ENCODE measurements at regions not wholly inside any gene's neighbourhood (a gene's known extent, or its start where the extent isn't known, plus 50 kb on each side); places are given as distances from the start of the nearest gene placed in this dataset.

DNA sequence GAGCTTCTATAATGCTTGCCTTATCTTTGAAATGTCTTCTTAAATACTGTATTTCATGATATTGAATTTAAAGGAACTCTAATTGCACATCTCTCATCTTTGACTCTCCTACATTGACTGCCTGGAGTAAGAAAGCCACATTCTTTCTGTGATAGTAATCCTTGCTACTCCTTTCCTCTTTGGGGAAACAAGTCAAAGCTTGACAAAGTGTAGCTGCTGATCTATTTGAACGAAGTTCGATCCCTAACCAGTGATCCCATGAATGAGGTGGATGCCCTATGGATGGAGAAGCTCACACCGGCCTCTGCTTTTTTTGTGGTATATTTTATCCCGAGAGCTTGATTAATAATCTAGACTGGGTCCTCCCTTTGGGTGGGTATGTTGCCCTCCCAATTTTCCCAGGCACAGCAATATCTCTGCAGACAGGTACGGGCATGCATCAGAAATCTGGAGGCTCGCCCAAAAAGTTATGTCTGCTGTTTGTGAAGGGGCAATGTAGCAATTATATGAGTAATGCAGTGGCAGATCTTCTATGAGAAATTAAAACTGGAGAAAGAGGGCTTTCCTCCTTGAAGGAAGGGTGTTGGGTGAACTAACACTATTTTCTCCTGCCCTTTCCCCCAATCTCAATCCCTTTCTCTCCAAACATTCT is 163.0 kb upstream of the FRMD6 start:
- DNase-seq (ENCODE audit: insufficient read length, low spot score) (no peak), FAIRE-seq (no peak)
- TF ChIP-seq TAF1 (IDR thresholded peaks at IDR 0.05; ENCODE audit: low read depth, low read length) (no peak), POU2F2 (IDR thresholded peaks at IDR 0.05; ENCODE audit: low read depth, low read length) (no peak), SPI1 (IDR thresholded peaks at IDR 0.05; ENCODE audit: low read depth, low read length) (no peak), POLR2AphosphoS5 (IDR thresholded peaks at IDR 0.05; ENCODE audit: low read depth, low read length) (no peak), POLR2A (IDR thresholded peaks at IDR 0.05; ENCODE audit: low read depth, low read length) (no peak), PAX5 (IDR thresholded peaks at IDR 0.05; ENCODE audit: insufficient read depth, low read length, severe bottlenecking) (no peak)

GRCh38 chr14:51490205-51490604 is 161.5 kb upstream of the FRMD6 start:
- no peak for DNase-seq (ENCODE audit: insufficient read length, low spot score)
- TF ChIP-seq POU2F2 (IDR thresholded peaks at IDR 0.05; ENCODE audit: low read depth, low read length), result no peak
- TF ChIP-seq PAX5 (IDR thresholded peaks at IDR 0.05; ENCODE audit: insufficient read depth, low read length, severe bottlenecking), result no peak
- no peak for TF ChIP-seq POLR2AphosphoS5 (IDR thresholded peaks at IDR 0.05; ENCODE audit: low read depth, low read length)
- no peak for TF ChIP-seq SPI1 (IDR thresholded peaks at IDR 0.05; ENCODE audit: low read depth, low read length)
- TF ChIP-seq POLR2A (IDR thresholded peaks at IDR 0.05; ENCODE audit: low read depth, low read length), result no peak
- no peak for TF ChIP-seq TAF1 (IDR thresholded peaks at IDR 0.05; ENCODE audit: low read depth, low read length)
- FAIRE-seq, result no peak

GRCh38 chr14:51491036-51491545 is 160.6 kb upstream of the FRMD6 start:
- DNase-seq (ENCODE audit: insufficient read length, low spot score) (no peak), FAIRE-seq (no peak)
- TF ChIP-seq POU2F2 (IDR thresholded peaks at IDR 0.05; ENCODE audit: low read depth, low read length), result no peak
- no peak for TF ChIP-seq POLR2AphosphoS5 (IDR thresholded peaks at IDR 0.05; ENCODE audit: low read depth, low read length)
- TF ChIP-seq PAX5 (IDR thresholded peaks at IDR 0.05; ENCODE audit: insufficient read depth, low read length, severe bottlenecking), result no peak
- TF ChIP-seq TAF1 (IDR thresholded peaks at IDR 0.05; ENCODE audit: low read depth, low read length), result no peak
- TF ChIP-seq POLR2A (IDR thresholded peaks at IDR 0.05; ENCODE audit: low read depth, low read length), result no peak
- TF ChIP-seq SPI1 (IDR thresholded peaks at IDR 0.05; ENCODE audit: low read depth, low read length), result no peak

DNA sequence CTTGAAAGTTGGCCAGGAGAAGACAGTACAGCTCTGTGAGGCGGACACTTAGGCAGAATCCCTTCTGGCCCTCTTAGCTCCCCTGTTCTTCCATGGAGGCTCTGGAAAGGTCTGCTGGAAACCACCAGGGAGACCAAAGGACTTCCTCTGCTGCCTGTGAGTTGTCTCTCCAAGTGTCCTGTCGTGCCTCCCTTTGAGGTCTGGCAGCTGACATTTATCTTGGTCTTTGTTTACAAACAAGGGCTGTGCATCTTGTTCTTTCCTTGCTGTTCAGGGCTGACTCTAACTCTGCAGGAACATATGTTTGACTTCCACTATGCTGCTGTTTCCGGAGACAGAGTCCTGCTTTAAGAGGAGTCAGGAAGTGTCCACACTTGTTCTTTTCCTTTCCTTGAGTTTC is 159.9 kb upstream of the FRMD6 start:
- DNase-seq (ENCODE audit: insufficient read length, low spot score) (no peak), FAIRE-seq (no peak)
- no peak for TF ChIP-seq PAX5 (IDR thresholded peaks at IDR 0.05; ENCODE audit: insufficient read depth, low read length, severe bottlenecking)
- TF ChIP-seq TAF1 (IDR thresholded peaks at IDR 0.05; ENCODE audit: low read depth, low read length), result no peak
- no peak for TF ChIP-seq POLR2A (IDR thresholded peaks at IDR 0.05; ENCODE audit: low read depth, low read length)
- no peak for TF ChIP-seq SPI1 (IDR thresholded peaks at IDR 0.05; ENCODE audit: low read depth, low read length)
- no peak for TF ChIP-seq POU2F2 (IDR thresholded peaks at IDR 0.05; ENCODE audit: low read depth, low read length)
- no peak for TF ChIP-seq POLR2AphosphoS5 (IDR thresholded peaks at IDR 0.05; ENCODE audit: low read depth, low read length)

DNA sequence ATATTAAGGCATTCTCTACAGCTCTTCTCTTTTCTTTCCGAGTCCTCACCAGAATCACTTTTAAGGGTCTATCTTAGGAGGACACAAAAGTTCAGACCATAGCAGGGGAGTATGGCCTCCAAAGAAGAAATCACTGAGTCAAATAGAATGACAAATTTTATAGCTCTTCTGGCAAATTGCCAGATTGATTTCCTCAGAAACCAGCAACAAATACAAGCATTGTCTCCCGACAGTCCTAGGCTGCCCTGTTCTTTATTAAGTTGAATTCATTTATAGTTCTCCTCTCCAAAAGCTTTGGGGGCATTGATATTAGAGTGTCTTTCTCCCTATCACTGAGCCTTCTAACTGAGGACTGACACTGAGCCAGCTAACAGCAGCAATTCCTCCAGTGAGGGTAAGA is 156.4 kb upstream of the FRMD6 start:
- FAIRE-seq, result no peak
- TF ChIP-seq SPI1 (IDR thresholded peaks at IDR 0.05; ENCODE audit: low read depth, low read length) (no peak), POLR2A (IDR thresholded peaks at IDR 0.05; ENCODE audit: low read depth, low read length) (no peak), PAX5 (IDR thresholded peaks at IDR 0.05; ENCODE audit: insufficient read depth, low read length, severe bottlenecking) (no peak), POLR2AphosphoS5 (IDR thresholded peaks at IDR 0.05; ENCODE audit: low read depth, low read length) (no peak), TAF1 (IDR thresholded peaks at IDR 0.05; ENCODE audit: low read depth, low read length) (no peak), POU2F2 (IDR thresholded peaks at IDR 0.05; ENCODE audit: low read depth, low read length) (no peak)
- DNase-seq (ENCODE audit: insufficient read length, low spot score), result no peak

- DNase-seq (ENCODE audit: insufficient read length, low spot score) (no peak), FAIRE-seq (no peak)
- no peak for TF ChIP-seq TAF1 (IDR thresholded peaks at IDR 0.05; ENCODE audit: low read depth, low read length)
- no peak for TF ChIP-seq PAX5 (IDR thresholded peaks at IDR 0.05; ENCODE audit: insufficient read depth, low read length, severe bottlenecking)
- no peak for TF ChIP-seq POLR2AphosphoS5 (IDR thresholded peaks at IDR 0.05; ENCODE audit: low read depth, low read length)
- no peak for TF ChIP-seq SPI1 (IDR thresholded peaks at IDR 0.05; ENCODE audit: low read depth, low read length)
Observed at GRCh38 chr14:51498411-51499227, 153.1 kb upstream of the FRMD6 start.

DNA sequence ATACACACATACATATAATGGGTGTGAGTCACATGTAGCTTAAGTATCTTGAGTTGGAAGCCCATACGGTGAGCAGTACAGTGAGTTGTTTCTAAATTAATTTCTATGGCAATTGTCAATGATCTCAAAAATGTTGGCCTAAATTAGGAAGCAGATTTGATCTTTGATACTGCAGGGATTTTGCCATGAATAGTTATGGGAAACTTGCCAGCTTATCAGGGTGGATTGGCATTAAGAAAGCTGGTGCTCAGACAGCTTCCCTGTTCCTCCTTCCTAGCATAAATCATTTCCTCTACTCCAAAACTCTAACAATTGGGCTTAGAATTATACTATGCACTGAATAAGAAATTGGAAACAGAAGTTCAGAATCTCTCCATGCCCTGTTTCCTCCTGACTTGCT is 150.9 kb upstream of the FRMD6 start:
- FAIRE-seq, result no peak
- no peak for TF ChIP-seq TAF1 (IDR thresholded peaks at IDR 0.05; ENCODE audit: low read depth, low read length)
- TF ChIP-seq POU2F2 (IDR thresholded peaks at IDR 0.05; ENCODE audit: low read depth, low read length), result no peak
- no peak for TF ChIP-seq PAX5 (IDR thresholded peaks at IDR 0.05; ENCODE audit: insufficient read depth, low read length, severe bottlenecking)
- TF ChIP-seq POLR2AphosphoS5 (IDR thresholded peaks at IDR 0.05; ENCODE audit: low read depth, low read length), result no peak
- TF ChIP-seq POLR2A (IDR thresholded peaks at IDR 0.05; ENCODE audit: low read depth, low read length), result no peak
- TF ChIP-seq SPI1 (IDR thresholded peaks at IDR 0.05; ENCODE audit: low read depth, low read length), result no peak
- DNase-seq (ENCODE audit: insufficient read length, low spot score), result no peak

DNA sequence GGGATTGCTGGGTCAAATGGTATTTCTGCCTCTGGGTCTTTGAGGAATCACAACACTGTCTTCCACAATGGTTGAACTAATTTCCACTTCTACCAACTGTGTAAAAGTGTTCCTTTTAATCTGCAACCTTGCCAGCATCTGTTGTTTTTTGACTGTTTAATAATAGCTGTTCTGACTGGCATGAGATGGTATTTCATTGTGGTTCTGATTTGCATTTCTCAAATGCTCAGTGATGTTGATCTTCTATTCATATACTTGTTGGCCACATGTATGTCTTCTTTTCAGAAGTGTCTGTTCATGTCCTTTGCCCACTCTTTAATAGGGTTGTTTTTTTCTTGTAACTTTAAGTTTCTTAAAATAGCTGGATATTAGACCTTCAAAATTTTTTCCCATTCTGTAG is 150.0 kb upstream of the FRMD6 start:
- TF ChIP-seq POLR2A (IDR thresholded peaks at IDR 0.05; ENCODE audit: low read depth, low read length), result no peak
- no peak for TF ChIP-seq SPI1 (IDR thresholded peaks at IDR 0.05; ENCODE audit: low read depth, low read length)
- no peak for TF ChIP-seq POLR2AphosphoS5 (IDR thresholded peaks at IDR 0.05; ENCODE audit: low read depth, low read length)
- TF ChIP-seq POU2F2 (IDR thresholded peaks at IDR 0.05; ENCODE audit: low read depth, low read length), result no peak
- TF ChIP-seq PAX5 (IDR thresholded peaks at IDR 0.05; ENCODE audit: insufficient read depth, low read length, severe bottlenecking), result no peak
- no peak for FAIRE-seq

DNA sequence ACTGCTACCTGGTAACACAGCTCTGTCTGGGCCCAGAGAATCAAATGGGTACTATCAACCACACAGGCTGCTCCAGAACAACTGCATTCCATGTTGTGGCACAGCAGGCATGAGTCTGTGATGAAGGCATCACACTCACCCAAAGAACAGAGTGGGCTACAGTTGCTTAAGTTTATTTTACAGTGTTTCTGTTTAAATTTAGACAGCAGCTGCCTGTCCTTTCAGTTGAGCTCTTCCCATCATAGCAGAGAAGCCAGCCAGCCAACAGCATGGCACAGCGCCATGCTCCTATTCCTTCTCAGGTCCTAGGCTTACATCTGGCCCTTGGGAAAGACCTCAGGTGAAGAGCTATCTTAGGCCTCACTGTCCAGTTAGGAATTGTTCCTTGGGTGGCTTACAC is 147.0 kb upstream of the FRMD6 start:
- TF ChIP-seq TAF1 (IDR thresholded peaks at IDR 0.05; ENCODE audit: low read depth, low read length) (no peak), POLR2AphosphoS5 (IDR thresholded peaks at IDR 0.05; ENCODE audit: low read depth, low read length) (no peak), SPI1 (IDR thresholded peaks at IDR 0.05; ENCODE audit: low read depth, low read length) (no peak), POU2F2 (IDR thresholded peaks at IDR 0.05; ENCODE audit: low read depth, low read length) (no peak), PAX5 (IDR thresholded peaks at IDR 0.05; ENCODE audit: insufficient read depth, low read length, severe bottlenecking) (no peak), POLR2A (IDR thresholded peaks at IDR 0.05; ENCODE audit: low read depth, low read length) (no peak)
- FAIRE-seq, result no peak
- DNase-seq (ENCODE audit: insufficient read length, low spot score), result no peak

More for the DNA sequence above, 150.0 kb upstream of the FRMD6 start:
- DNase-seq (ENCODE audit: insufficient read length, low spot score), result no peak

Data from GM12891 (cell line).